ENCODE measurements at regions not wholly inside any gene's neighbourhood (a gene's known extent, or its start where the extent isn't known, plus 50 kb on each side); places are given as distances from the start of the nearest gene placed in this dataset.

GRCh38 chr6:100163035-100163434 is 169.0 kb upstream of the MCHR2 start:
- TF ChIP-seq CTCF (IDR thresholded peaks at IDR 0.05) = no peak
- TF ChIP-seq POLR2A (IDR thresholded peaks at IDR 0.05) = no peak

Measured in heart left ventricle (tissue), 13 donors.